ELF-1 (cell line): ENCODE measurements at regions not wholly inside any gene's neighbourhood (a gene's known extent, or its start where the extent isn't known, plus 50 kb on each side); places are given as distances from the start of the nearest gene placed in this dataset.

Source experiments
- DNase-seq: peaks from one replicate; pipeline ENCODE4 v3.0.0-alpha.2; 2016; ENCODE audit warnings: low read depth, low spot score

DNA sequence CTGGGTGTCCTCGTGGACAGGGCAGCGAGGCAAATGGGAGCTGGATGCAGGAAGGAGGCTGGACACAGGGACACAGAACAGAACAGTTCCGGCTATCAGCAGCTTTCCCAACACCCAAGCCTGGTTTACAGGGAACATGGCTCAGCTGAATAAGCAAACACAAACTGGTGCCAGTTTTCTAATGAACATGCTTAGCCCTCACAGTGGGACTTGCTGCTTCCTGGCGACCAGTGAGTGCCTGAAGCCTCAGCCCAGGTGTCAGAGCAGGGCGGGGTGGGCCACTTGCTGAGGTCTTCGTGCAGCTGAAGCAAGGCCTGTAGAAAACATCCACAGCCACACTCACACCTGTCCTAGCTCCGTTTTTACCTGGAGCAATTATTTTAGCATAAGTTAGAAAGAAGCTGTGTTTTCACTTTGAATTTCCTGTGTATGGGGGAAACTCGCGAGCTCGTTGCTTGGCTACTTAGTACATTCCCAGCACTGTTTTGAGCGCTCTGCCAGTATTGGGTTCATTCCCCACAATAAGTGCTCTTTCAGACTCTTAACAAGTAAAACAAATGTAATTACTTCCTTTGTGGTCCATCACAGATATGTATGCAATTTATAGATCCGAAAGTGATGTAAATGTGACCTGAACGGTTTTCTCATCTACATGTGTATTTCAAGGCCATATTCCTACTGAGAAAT, 261.2 kb upstream of the SHH start:
- DNase-seq: no peak

- no peak for DNase-seq
Observed at GRCh38 chr7:156071612-156072011, 259.3 kb upstream of the SHH start.

- DNase-seq: no peak
Observed at GRCh38 chr7:156069891-156070290, 257.6 kb upstream of the SHH start.

- no peak for DNase-seq
Observed at GRCh38 chr7:156067156-156067555, 254.9 kb upstream of the SHH start.

DNA sequence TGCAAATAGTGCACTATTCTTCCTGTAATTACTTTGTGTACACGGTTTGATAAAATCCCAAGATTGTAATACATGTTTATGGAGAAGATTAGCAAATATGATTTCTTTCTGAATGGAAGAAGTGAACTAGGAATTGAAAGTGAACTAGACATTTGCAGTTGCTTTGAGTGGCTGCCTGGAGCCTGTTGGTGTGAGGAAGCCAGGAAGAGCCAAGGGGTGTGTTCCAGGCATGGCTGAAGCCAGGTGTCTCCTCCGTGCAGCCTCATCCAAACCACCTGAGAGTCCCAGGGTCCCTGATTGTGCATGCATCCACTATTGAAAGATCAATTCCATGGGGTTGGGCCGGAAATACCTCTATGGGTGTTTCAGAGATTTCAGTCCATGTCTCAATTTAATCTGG, 253.1 kb upstream of the SHH start:
- no peak for DNase-seq

- no peak for DNase-seq
Observed at GRCh38 chr7:156064971-156065386, 252.7 kb upstream of the SHH start.

DNA sequence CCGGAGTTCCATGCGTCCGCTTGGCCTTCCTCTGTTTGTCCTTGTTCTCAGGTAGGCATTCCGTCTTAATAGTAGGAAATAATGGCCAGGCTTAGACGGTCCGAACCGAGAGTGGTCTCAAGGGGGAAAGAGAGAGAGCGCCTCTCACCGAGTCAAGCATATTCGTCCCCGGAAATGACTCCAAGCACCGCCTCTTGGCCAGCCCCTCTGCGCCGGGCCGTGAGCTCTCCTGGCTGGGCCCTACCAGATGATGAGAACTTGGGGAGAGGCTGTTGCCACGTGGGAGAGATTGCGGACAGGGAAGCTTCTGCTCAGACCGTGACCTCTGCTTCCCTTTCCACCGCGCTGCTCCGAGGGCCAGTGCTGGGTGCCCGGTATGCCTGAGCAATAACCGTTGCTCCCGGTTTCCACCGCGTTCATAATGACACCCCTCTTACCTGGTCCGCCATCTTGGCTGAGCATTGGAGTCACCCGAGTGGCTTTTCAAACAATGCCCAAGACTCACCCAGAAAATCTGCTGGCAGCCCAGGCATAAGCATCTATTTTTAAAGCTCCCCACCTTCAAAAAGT, 251.1 kb upstream of the SHH start:
- DNase-seq: no peak

DNA sequence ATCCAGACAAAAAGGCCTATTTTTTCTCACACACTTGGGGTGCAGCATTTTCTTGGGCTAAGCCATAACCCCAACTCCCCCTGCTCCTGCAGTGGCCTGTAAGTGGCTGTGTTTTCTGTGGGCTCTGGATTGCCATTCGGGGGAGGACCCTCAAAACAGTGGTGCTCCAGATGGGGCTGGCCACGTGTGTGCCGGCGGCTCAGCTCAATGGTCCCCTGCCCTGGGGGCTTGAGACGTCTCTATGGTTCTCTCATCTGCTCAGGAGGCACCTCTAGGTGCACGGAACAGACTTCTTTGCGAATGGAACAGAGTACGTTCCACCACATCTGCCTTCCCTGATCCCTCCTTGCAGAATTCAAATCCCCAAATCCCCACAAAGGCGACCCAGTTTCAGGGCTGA, 250.0 kb upstream of the SHH start:
- DNase-seq: no peak

DNA sequence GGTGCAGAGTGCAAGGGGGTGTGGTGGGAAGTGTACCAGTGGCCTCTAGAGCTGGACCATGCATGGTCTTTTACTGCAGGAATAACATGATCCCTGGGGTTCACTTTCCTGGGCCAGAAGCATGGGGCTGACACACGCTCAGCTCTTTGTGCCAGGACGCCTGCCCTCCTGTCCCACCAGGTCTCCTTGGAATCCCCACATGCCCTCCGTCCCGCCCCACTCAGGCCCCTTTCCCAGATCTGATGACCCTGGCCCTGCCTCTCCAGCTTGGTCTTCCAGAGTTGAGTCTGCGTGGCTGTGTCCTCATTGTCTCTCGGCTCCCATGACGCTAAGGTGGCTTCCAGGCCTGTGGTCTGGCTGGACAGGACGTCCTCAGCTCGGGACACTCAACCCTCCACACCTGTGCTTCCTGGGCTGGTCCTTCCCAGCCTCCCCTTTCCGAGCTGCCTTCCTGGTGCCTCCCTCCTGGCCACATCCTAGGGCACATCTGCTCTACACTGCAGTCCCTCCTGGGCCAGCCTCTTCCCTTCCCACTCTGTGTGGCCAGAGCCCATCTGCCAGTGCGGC, 249.5 kb upstream of the SHH start:
- no peak for DNase-seq

- DNase-seq: no peak
Observed at GRCh38 chr7:156060925-156061324, 248.7 kb upstream of the SHH start.

DNA sequence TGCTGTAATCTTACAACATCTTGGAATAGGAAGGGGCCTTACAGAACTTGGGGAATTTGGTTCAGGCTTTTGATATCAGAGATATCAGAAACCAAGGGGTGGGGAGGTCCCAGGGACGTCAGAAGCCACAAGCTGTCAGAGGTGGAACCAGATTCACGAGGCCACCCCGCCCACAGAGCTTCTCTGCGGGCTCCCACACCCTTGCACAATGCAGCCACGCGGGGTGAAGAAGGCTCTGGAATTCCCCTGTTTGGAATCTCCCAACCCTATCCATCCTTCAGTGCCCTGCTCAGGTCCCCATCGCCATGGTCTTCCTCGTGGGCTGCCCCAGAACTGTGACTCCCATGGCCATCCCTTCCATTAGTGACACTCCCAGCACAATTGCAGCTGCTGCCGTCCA, 247.1 kb upstream of the SHH start:
- no peak for DNase-seq

GRCh38 chr7:156058248-156058647, 246.0 kb upstream of the SHH start:
- no peak for DNase-seq

- no peak for DNase-seq
Observed at GRCh38 chr7:156056534-156056933, 244.3 kb upstream of the SHH start.

- DNase-seq: no peak
Observed at GRCh38 chr7:156055206-156055822, 243.1 kb upstream of the SHH start.

DNA sequence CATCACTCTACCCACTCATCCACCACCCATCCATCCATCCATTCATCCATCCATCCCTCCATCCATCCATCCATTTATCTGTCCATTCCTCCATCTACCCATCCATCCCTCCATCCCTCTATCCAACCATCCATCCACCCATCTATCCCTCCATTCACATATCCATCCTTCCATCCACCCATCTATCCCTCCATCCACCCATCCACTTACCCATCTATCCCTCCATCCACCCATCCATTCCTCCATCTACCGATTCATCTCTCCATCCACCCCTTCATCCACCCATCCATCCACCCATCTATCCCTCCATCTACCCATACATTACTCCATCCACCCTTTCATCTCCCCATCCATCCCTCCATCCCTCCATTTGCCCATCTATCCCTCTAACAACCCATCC, 239.6 kb upstream of the SHH start:
- no peak for DNase-seq

DNA sequence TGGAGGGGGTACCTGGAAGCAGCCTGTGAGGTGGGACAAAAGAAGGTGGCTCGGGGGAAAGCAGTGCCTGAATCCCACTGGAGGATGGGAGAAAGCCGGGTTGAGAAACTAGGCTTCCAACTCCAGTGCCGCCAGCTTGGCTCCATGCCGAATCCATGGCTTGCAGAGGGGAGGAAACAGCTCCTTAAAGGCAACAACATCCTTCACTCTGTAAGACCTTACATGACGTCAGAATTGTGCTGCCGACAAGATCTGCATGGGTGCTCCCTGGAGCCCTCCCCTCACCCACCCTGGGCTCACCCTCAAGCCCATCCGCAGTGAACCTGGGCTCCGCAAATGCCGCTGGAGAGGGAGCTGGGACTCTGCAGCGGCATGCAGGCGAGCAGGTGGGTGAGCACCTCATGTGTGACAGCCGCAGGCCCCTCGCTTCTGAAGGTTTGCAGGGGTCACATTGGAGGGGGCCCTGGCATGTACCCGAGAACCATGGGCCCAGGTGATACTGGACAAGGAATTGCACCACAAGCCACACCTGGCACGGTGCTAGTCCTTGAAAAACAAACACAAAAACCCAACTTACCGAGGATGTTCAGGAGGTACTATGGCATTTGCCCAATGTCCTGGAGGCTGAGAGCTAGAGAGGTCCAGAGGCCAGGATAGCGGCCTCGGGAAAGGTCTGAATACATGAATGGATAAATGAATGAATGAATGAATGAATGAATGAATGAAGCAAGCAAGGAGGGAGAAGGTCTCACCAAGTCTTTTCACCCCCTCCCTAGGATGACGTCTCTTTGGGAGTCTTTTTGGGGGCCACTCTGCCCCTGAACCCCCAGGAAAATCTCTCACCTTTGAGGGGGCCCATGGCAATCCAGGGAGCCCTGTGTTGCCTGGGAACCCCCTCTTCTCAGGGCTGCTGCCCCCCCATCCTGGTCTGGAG, 238.6 kb upstream of the SHH start:
- DNase-seq: no peak

DNA sequence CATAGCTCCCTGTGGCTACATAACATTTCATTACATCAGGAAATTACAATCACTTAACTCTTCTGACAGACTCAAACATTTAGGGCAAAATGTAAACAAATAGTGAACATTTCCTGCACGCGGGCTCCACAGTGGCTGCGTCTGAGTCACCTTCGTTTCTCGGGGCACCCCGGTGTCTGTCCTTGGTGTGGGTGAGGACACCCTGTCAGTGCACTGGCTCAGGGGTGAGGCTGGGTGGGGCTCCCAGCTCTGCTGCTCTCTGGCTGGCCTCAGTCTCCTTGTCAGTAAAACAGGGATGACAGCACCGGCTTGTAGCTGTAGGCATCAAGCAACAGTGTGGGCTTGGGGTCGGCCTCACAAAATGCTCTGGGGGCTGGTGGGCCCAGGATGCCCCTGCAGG, 237.1 kb upstream of the SHH start:
- no peak for DNase-seq

DNA sequence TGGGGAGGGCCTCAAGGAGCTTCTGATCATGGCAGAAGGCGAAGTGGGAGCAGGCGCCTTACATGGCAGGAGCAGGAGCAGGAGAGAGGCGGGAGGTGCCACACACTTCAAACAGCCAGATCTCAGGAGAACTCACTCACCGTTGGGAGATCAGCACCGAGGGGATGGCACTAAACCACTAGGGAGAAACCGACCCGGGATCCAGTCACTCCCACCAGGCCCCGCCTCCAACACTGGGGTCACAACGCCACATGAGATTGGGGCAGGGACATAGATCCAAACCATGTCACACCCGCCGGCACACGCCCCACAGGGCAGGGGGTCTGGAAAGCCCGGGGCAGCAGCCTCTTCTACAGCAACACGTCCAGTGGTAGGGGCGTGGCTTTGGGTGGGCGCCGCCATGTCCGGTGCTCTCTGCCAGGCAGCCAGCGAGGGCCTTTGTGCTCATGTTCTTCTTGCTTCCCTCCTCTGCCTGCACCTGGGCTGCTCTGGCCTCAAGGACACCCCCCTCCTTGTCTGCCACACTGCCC, 233.8 kb upstream of the SHH start:
- no peak for DNase-seq

GRCh38 chr7:156043416-156044178, 231.3 kb upstream of the SHH start:
- no peak for DNase-seq

DNA sequence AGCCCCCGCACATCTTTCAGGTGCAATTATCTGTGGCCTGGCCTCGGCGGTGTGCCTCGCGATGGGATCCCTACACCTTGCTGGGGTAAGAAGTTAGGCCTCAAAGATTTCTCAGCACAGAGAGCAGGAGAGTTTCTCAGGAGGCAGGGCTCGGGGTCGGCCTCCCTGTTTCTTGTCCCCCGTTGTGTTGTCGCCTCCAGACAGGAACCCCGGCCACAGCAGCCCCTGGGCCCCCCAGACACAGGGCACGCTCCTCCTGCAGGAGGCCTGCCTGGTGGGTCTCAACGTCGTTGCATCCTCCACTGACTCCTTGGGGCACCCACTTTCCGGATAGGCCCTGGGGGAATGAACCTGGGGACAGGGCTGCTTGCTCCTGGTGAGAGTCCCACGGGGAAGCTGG, 229.1 kb upstream of the SHH start:
- no peak for DNase-seq
